ENCODE measurements at regions not wholly inside any gene's neighbourhood (a gene's known extent, or its start where the extent isn't known, plus 50 kb on each side); places are given as distances from the start of the nearest gene placed in this dataset.

DNA sequence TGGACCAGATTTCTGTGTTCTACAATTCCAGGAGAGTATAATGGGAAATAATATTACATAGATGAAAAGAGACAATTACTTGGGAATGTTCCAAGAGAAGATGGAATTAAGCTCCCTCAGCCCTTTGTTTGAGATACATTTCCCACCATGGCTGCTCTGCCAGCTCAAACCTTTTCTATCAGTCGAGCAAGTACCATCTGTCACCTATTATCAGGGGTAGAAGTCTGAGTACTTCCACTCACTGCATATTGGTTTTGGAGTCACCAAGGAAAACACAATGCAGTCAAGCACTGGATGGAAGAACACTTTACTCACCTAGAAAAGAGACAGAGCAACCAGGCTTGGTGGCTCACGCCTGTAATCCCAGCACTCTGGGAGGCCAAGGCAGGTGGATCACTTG is 270.4 kb upstream of the FAR2 start:
- ChIA-PET POLR2A (no interaction called here), CTCF (no interaction called here)
- DNase-seq = no peak
- H3K36me3 ChIP-seq (ENCODE audit: control insufficient read depth in 4 of 4, insufficient read depth in 4 of 4, low read length in 3 of 4) = no peaks in the 10 kb centered on the region
- peaks cover 0 to 2% (median 0%) of the 10 kb centered on the region in 5 experiments for H3K27me3 ChIP-seq (replicated peaks in 2 of 5; ENCODE audit: control insufficient read depth in 4 of 5, insufficient read depth in 5 of 5, low read length in 4 of 5)
- no peak overlapping the region for H3K27ac ChIP-seq (ENCODE audit: insufficient read depth in 1 of 2, low read depth in 1 of 2, low read length in 2 of 2, poor library complexity in 1 of 2, severe bottlenecking in 2 of 2)
- no peak overlapping the region for H3K4me3 ChIP-seq (ENCODE audit: control insufficient read depth in 1 of 7, extremely low read depth in 1 of 7, insufficient read depth in 4 of 7, low read depth in 2 of 7, low read length in 6 of 7)
- no peaks in the 10 kb centered on the region for H3K9me3 ChIP-seq (ENCODE audit: control extremely low read depth in 1 of 5, control insufficient read depth in 4 of 5, insufficient read depth in 2 of 5, low read depth in 1 of 5, low read length in 4 of 5)
- WGBS (ENCODE audit: insufficient coverage) = no CpG with 5 or more reads among the region's 2 CpGs
- peaks cover 0 to 6% (median 5%) of the 10 kb centered on the region in 4 experiments for H3K4me1 ChIP-seq (ENCODE audit: control extremely low read depth in 1 of 4, control insufficient read depth in 4 of 4, insufficient read depth in 4 of 4, low read length in 3 of 4)

DNA sequence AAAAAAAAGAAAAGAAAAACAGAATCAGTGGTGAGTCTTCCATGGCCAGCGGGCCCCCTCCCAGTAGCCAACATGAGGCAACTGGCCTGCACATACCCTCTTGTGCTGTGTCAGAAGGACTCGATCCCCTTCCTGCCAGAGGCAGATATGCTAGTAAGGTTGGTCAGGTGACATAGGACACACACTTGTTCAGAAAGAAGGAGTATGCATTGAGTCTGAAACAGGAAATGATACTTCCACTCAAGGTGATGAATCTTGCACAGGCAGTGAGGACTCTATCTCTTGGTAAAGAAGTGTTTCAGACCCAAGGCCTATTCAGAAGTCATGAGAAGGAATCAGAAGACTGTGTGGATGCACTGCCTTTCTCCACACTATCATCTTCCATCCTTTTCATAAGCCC is 269.7 kb upstream of the FAR2 start:
- Histone ChIP-seq H3K27ac (ENCODE audit: insufficient read depth in 1 of 2, low read depth in 1 of 2, low read length in 2 of 2, poor library complexity in 1 of 2, severe bottlenecking in 2 of 2) (no peak overlapping the region), H3K4me1 (ENCODE audit: control extremely low read depth in 1 of 4, control insufficient read depth in 4 of 4, insufficient read depth in 4 of 4, low read length in 3 of 4) (peaks cover 0 to 6% (median 5%) of the 10 kb centered on the region in 4 experiments), H3K36me3 (ENCODE audit: control insufficient read depth in 4 of 4, insufficient read depth in 4 of 4, low read length in 3 of 4) (no peaks in the 10 kb centered on the region), H3K4me3 (ENCODE audit: control insufficient read depth in 1 of 7, extremely low read depth in 1 of 7, insufficient read depth in 4 of 7, low read depth in 2 of 7, low read length in 6 of 7) (no peak overlapping the region), H3K27me3 (replicated peaks in 2 of 5; ENCODE audit: control insufficient read depth in 4 of 5, insufficient read depth in 5 of 5, low read length in 4 of 5) (no peaks in the 10 kb centered on the region), H3K9me3 (ENCODE audit: control extremely low read depth in 1 of 5, control insufficient read depth in 4 of 5, insufficient read depth in 2 of 5, low read depth in 1 of 5, low read length in 4 of 5) (no peaks in the 10 kb centered on the region)
- WGBS (ENCODE audit: insufficient coverage) = 100% methylated on average over 2 of the region's 2 CpGs
- no peak for DNase-seq
- ChIA-PET POLR2A (no interaction called here), CTCF (no interaction called here)

DNA sequence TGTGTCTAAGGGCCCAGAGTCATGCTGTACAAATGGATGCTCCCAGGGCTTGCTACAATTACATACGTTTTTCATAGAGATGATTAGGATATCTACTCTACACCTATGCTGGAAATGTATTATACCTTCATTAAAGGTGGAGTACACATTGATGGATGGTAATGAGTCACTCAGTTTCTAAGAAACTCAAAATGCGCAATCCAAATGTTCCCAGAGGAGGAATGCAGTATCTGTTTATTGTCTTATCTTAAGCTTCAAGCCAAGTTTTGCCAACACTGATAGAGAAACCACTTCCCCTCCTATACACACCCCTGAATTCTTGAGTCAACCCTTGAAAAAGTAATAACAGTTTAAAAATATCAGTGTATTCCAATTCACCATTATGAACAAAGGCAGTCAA is 266.6 kb upstream of the FAR2 start:
- peak; percentile 26 to 52 (median 48) for DNase-seq
- no CpG with 5 or more reads among the region's 2 CpGs for WGBS (ENCODE audit: insufficient coverage)
- POLR2A ChIA-PET = no interaction called here
- Histone ChIP-seq H3K9me3 (ENCODE audit: control extremely low read depth in 1 of 5, control insufficient read depth in 4 of 5, insufficient read depth in 2 of 5, low read depth in 1 of 5, low read length in 4 of 5) (no peaks in the 10 kb centered on the region), H3K4me1 (ENCODE audit: control extremely low read depth in 1 of 4, control insufficient read depth in 4 of 4, insufficient read depth in 4 of 4, low read length in 3 of 4) (peaks cover 0 to 6% (median 5%) of the 10 kb centered on the region in 4 experiments), H3K27ac (ENCODE audit: insufficient read depth in 1 of 2, low read depth in 1 of 2, low read length in 2 of 2, poor library complexity in 1 of 2, severe bottlenecking in 2 of 2) (no peak overlapping the region), H3K4me3 (ENCODE audit: control insufficient read depth in 1 of 7, extremely low read depth in 1 of 7, insufficient read depth in 4 of 7, low read depth in 2 of 7, low read length in 6 of 7) (no peak overlapping the region), H3K27me3 (replicated peaks in 2 of 5; ENCODE audit: control insufficient read depth in 4 of 5, insufficient read depth in 5 of 5, low read length in 4 of 5) (no peaks in the 10 kb centered on the region), H3K36me3 (ENCODE audit: control insufficient read depth in 4 of 4, insufficient read depth in 4 of 4, low read length in 3 of 4) (no peaks in the 10 kb centered on the region)
- CTCF ChIA-PET = no interaction called here

DNA sequence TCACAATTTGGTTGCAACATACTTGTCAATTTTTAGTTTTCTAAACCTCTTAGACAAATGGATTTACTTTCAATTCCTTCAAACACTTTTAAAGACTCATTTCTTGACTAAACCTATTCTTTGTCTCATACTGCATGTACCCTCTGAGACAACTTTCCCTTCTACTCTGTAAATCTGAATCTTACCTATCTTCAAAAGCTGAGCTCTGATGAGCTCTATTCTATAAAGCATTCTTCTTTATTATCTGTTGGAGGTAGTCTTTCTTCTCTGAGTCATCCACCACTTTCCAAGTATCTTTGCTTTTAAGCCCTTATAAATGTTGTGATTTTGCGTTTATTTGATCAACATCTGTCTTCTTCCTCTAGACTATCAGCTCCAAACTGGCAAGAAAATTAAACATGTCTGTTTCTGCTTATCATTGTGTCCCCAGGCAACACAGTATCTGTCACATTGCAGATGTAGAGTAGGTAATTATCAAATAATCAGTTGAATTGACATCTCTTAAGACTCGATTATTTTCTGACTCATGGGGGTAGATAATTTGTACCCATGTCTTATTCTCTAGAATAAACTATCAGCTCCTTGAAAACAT is 265.6 kb upstream of the FAR2 start:
- H3K27ac ChIP-seq (ENCODE audit: insufficient read depth in 1 of 2, low read depth in 1 of 2, low read length in 2 of 2, poor library complexity in 1 of 2, severe bottlenecking in 2 of 2) = no peak overlapping the region
- H3K27me3 ChIP-seq (replicated peaks in 2 of 5; ENCODE audit: control insufficient read depth in 4 of 5, insufficient read depth in 5 of 5, low read length in 4 of 5) = no peaks in the 10 kb centered on the region
- no peaks in the 10 kb centered on the region for H3K36me3 ChIP-seq (ENCODE audit: control insufficient read depth in 4 of 4, insufficient read depth in 4 of 4, low read length in 3 of 4)
- peak in 2 of 3 donors; percentile 17 to 50 for DNase-seq
- H3K9me3 ChIP-seq (ENCODE audit: control extremely low read depth in 1 of 5, control insufficient read depth in 4 of 5, insufficient read depth in 2 of 5, low read depth in 1 of 5, low read length in 4 of 5) = no peaks in the 10 kb centered on the region
- POLR2A ChIA-PET = no interaction called here
- peaks cover 0 to 6% (median 5%) of the 10 kb centered on the region in 4 experiments for H3K4me1 ChIP-seq (ENCODE audit: control extremely low read depth in 1 of 4, control insufficient read depth in 4 of 4, insufficient read depth in 4 of 4, low read length in 3 of 4)
- H3K4me3 ChIP-seq (ENCODE audit: control insufficient read depth in 1 of 7, extremely low read depth in 1 of 7, insufficient read depth in 4 of 7, low read depth in 2 of 7, low read length in 6 of 7) = no peak overlapping the region
- CTCF ChIA-PET = no interaction called here
- no CpG with 5 or more reads among the region's 2 CpGs for WGBS (ENCODE audit: insufficient coverage)

DNA sequence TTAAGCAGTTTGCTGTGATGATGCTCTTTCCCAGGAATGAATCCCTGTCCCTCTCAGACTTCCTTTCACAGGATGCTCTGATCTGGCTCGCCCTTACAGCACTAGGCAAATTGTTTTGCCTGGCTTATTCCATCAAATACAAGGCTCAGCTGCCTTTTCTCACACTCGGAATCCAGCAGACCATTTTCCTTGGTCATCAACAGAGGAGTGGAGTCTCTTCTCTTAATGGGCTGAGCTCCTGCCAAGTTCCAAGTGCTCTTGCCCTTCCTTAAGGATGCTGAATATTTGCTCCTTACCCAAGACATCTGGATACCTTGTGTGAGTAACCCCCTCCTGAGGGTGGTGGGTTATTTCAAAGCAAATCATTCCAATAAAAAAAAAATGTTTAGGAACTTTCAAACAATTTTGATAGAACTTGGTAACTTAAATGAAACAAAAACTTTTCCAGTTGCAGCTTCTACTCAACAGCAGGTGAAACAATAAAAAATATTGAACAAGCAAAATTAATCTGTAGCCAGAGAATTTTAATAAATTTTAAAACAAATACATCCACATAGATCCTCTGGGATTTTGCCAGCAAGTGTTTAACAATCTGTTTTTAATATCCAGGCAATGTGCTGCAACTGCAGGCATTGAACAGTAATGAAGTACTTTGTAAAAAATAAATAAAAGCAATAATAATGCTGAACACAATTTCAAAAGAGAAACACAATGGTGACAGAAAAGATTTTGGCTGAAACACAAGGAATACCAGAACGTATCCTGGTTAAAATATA is 264.0 kb upstream of the FAR2 start:
- WGBS (ENCODE audit: insufficient coverage) = 93% methylated on average over 2 of the region's 3 CpGs
- DNase-seq = no peak

DNA sequence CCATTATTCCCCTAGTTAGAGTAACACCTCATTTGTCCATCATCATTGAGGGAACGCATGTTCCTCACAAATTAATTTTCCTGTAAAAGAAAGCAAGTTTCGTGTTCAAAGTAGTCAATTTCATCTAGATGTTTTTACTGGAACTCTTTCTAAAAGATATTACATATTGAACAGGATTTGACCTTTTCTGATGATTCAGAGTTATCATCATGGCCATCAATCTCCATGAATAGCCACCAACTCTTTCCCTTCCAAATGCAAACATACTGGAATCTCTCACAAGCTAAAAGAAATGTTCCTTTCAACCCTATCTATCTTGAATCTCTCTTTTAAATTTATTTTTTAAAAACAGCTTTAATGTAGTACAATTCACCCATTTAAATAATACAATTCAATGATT is 263.1 kb upstream of the FAR2 start:
- ChIA-PET CTCF (no interaction called here), POLR2A (no interaction called here)
- Histone ChIP-seq H3K4me1 (ENCODE audit: control extremely low read depth in 1 of 4, control insufficient read depth in 4 of 4, insufficient read depth in 4 of 4, low read length in 3 of 4) (peaks cover 0 to 6% (median 5%) of the 10 kb centered on the region in 4 experiments), H3K27me3 (replicated peaks in 2 of 5; ENCODE audit: control insufficient read depth in 4 of 5, insufficient read depth in 5 of 5, low read length in 4 of 5) (no peaks in the 10 kb centered on the region), H3K4me3 (ENCODE audit: control insufficient read depth in 1 of 7, extremely low read depth in 1 of 7, insufficient read depth in 4 of 7, low read depth in 2 of 7, low read length in 6 of 7) (no peak overlapping the region), H3K27ac (ENCODE audit: insufficient read depth in 1 of 2, low read depth in 1 of 2, low read length in 2 of 2, poor library complexity in 1 of 2, severe bottlenecking in 2 of 2) (no peak overlapping the region), H3K36me3 (ENCODE audit: control insufficient read depth in 4 of 4, insufficient read depth in 4 of 4, low read length in 3 of 4) (no peaks in the 10 kb centered on the region), H3K9me3 (ENCODE audit: control extremely low read depth in 1 of 5, control insufficient read depth in 4 of 5, insufficient read depth in 2 of 5, low read depth in 1 of 5, low read length in 4 of 5) (no peaks in the 10 kb centered on the region)
- WGBS (ENCODE audit: insufficient coverage) = 100% methylated on average over 2 of the region's 2 CpGs
- DNase-seq = no peak

More for the DNA sequence above, 264.0 kb upstream of the FAR2 start:
- no peaks in the 10 kb centered on the region for H3K27me3 ChIP-seq (replicated peaks in 2 of 5; ENCODE audit: control insufficient read depth in 4 of 5, insufficient read depth in 5 of 5, low read length in 4 of 5)
- no peak overlapping the region for H3K27ac ChIP-seq (ENCODE audit: insufficient read depth in 1 of 2, low read depth in 1 of 2, low read length in 2 of 2, poor library complexity in 1 of 2, severe bottlenecking in 2 of 2)
- ChIA-PET CTCF (no interaction called here), POLR2A (no interaction called here)
- no peak overlapping the region for H3K4me3 ChIP-seq (ENCODE audit: control insufficient read depth in 1 of 7, extremely low read depth in 1 of 7, insufficient read depth in 4 of 7, low read depth in 2 of 7, low read length in 6 of 7)
- no peaks in the 10 kb centered on the region for H3K9me3 ChIP-seq (ENCODE audit: control extremely low read depth in 1 of 5, control insufficient read depth in 4 of 5, insufficient read depth in 2 of 5, low read depth in 1 of 5, low read length in 4 of 5)
- H3K36me3 ChIP-seq (ENCODE audit: control insufficient read depth in 4 of 4, insufficient read depth in 4 of 4, low read length in 3 of 4) = no peaks in the 10 kb centered on the region
- H3K4me1 ChIP-seq (ENCODE audit: control extremely low read depth in 1 of 4, control insufficient read depth in 4 of 4, insufficient read depth in 4 of 4, low read length in 3 of 4) = peaks cover 0 to 6% (median 5%) of the 10 kb centered on the region in 4 experiments

DNA sequence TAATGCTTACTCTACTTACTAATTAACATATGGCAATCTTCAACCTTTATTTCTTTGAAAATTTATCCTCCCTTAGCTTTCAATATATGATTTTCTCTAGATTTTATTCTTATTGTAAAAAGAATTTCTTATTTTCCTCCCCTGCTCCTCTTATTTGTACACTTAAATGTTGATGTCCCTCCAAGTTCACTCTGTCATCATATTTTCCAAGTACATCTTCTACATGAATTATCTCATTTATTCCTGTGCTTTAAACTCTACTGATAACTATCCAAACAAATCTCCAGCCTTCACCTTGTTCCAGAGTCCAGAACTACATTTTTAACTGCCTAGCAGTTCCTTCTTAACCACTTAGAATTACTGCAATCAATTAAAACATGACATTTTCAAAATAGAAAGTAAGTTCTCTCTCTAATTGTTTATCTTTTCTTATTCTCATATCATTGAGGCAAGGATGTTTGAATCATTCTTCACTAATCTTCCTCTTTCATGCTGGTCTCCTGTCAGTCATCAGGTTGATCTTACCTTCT is 261.6 kb upstream of the FAR2 start:
- no peaks in the 10 kb centered on the region for H3K27me3 ChIP-seq (replicated peaks in 2 of 5; ENCODE audit: control insufficient read depth in 4 of 5, insufficient read depth in 5 of 5, low read length in 4 of 5)
- no peak overlapping the region for H3K27ac ChIP-seq (ENCODE audit: insufficient read depth in 1 of 2, low read depth in 1 of 2, low read length in 2 of 2, poor library complexity in 1 of 2, severe bottlenecking in 2 of 2)
- H3K9me3 ChIP-seq (ENCODE audit: control extremely low read depth in 1 of 5, control insufficient read depth in 4 of 5, insufficient read depth in 2 of 5, low read depth in 1 of 5, low read length in 4 of 5) = no peaks in the 10 kb centered on the region
- CTCF ChIA-PET = interaction anchor here (0.9 kb wide), 1 partner anchor 61 kb away, joined by 3 read pairs; no protein-coding TSS in a partner anchor
- POLR2A ChIA-PET = no interaction called here
- peak in 1 of 3 donors; percentile 5 for DNase-seq
- no peaks in the 10 kb centered on the region for H3K36me3 ChIP-seq (ENCODE audit: control insufficient read depth in 4 of 4, insufficient read depth in 4 of 4, low read length in 3 of 4)
- no peak overlapping the region for H3K4me3 ChIP-seq (ENCODE audit: control insufficient read depth in 1 of 7, extremely low read depth in 1 of 7, insufficient read depth in 4 of 7, low read depth in 2 of 7, low read length in 6 of 7)
- peaks cover 0 to under 1% (median 0%) of the 10 kb centered on the region in 4 experiments for H3K4me1 ChIP-seq (ENCODE audit: control extremely low read depth in 1 of 4, control insufficient read depth in 4 of 4, insufficient read depth in 4 of 4, low read length in 3 of 4)
